Superior temporal gyrus (tissue), 1 donor: ENCODE measurements at regions not wholly inside any gene's neighbourhood (a gene's known extent, or its start where the extent isn't known, plus 50 kb on each side); places are given as distances from the start of the nearest gene placed in this dataset.
"Not testable (repeated sequence)": the region's sequence is repeated elsewhere in the genome, so short reads cannot be mapped to it uniquely, and the experiment has no call there.

Experiments used
- DNase-seq: peaks from one replicate; pipeline ENCODE4 v3.0.0-alpha.2; 2016; ENCODE audit errors: extremely low spot score

GRCh38 chr6:67879105-67879904 is 755.8 kb upstream of the ADGRB3 start:
- DNase-seq: not testable (repeated sequence)

GRCh38 chr6:67878216-67878615 is 756.9 kb upstream of the ADGRB3 start:
- DNase-seq: not testable (repeated sequence)

- no peak for DNase-seq
These were observed 757.8 kb upstream of the ADGRB3 start for GRCh38 chr6:67877288-67877687.

- DNase-seq: no peak
These were observed 759.2 kb upstream of the ADGRB3 start for GRCh38 chr6:67875877-67876383.

GRCh38 chr6:67870321-67870720 is 764.8 kb upstream of the ADGRB3 start:
- no peak for DNase-seq

GRCh38 chr6:67863346-67863745 is 771.7 kb upstream of the ADGRB3 start:
- DNase-seq: no peak

GRCh38 chr6:67854098-67854497 is 781.0 kb upstream of the ADGRB3 start:
- DNase-seq: no peak

GRCh38 chr6:67839818-67840217 is 795.3 kb upstream of the ADGRB3 start:
- DNase-seq: no peak

- no peak for DNase-seq
These were observed 809.7 kb upstream of the ADGRB3 start for GRCh38 chr6:67825201-67825895.

- no peak for DNase-seq
These were observed 816.8 kb upstream of the ADGRB3 start for GRCh38 chr6:67818322-67818721.

GRCh38 chr6:67815623-67816022 is 819.5 kb upstream of the ADGRB3 start:
- no peak for DNase-seq

- DNase-seq: no peak
These were observed 820.8 kb upstream of the ADGRB3 start for GRCh38 chr6:67814262-67814661.

- no peak for DNase-seq
These were observed 822.4 kb upstream of the ADGRB3 start for GRCh38 chr6:67812693-67813092.

GRCh38 chr6:67812125-67812524 is 823.0 kb upstream of the ADGRB3 start:
- DNase-seq: no peak

GRCh38 chr6:67811239-67812037 is 823.6 kb upstream of the ADGRB3 start:
- no peak for DNase-seq

GRCh38 chr6:67804808-67805207 is 830.3 kb upstream of the ADGRB3 start:
- DNase-seq: not testable (repeated sequence)

GRCh38 chr6:67802771-67803170 is 832.3 kb upstream of the ADGRB3 start:
- no peak for DNase-seq

GRCh38 chr6:67792996-67793395 is 842.1 kb upstream of the ADGRB3 start:
- no peak for DNase-seq

- no peak for DNase-seq
These were observed 844.5 kb upstream of the ADGRB3 start for GRCh38 chr6:67790569-67790968.

GRCh38 chr6:67787119-67787518 is 848.0 kb upstream of the ADGRB3 start:
- not testable (repeated sequence) for DNase-seq

GRCh38 chr6:67779876-67780275 is 855.2 kb upstream of the ADGRB3 start:
- DNase-seq: no peak

GRCh38 chr6:67775333-67775732 is 859.7 kb upstream of the ADGRB3 start:
- DNase-seq: no peak
